ENCODE measurements at regions not wholly inside any gene's neighbourhood (a gene's known extent, or its start where the extent isn't known, plus 50 kb on each side); places are given as distances from the start of the nearest gene placed in this dataset.
"Not testable (repeated sequence)": the region's sequence is repeated elsewhere in the genome, so short reads cannot be mapped to it uniquely, and the experiment has no call there.

DNA sequence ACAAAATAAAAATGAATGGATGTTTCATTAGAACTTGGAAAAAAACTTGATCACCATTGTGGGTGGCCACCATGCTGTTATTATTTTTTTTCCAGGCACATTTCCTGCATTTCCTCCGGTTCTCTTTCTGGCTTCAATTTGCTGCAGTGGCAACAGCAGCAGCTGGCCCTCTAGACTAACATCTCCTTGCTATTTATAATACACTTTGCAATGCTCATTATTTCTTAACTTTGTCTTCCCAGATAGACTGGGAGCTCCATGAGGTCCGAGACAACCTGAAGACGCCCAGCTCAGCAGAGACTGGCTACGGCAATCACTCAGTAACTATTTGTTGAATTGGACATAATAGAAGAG is 53.4 kb upstream of the ATP5PO start:
- H3K4me1 ChIP-seq (ENCODE audit: control insufficient read depth in 1 of 2, insufficient read depth in 2 of 2, low read length in 2 of 2): peaks cover 3 to 6% of the 10 kb centered on the region in 2 donors
- no peaks in the 10 kb centered on the region for H3K9me3 ChIP-seq (ENCODE audit: control insufficient read depth in 1 of 2, low read length in 2 of 2)
- H3K27ac ChIP-seq (ENCODE audit: low read length): peak overlapping the region; percentile 41
- no peaks in the 10 kb centered on the region for H3K27me3 ChIP-seq (ENCODE audit: low read depth, low read length)
- no peaks in the 10 kb centered on the region for H3K36me3 ChIP-seq (ENCODE audit: control insufficient read depth in 1 of 2, insufficient read depth in 2 of 2, low read length in 2 of 2)
- H3K4me3 ChIP-seq (ENCODE audit: low read depth in 1 of 2, low read length in 2 of 2): no peak overlapping the region

DNA sequence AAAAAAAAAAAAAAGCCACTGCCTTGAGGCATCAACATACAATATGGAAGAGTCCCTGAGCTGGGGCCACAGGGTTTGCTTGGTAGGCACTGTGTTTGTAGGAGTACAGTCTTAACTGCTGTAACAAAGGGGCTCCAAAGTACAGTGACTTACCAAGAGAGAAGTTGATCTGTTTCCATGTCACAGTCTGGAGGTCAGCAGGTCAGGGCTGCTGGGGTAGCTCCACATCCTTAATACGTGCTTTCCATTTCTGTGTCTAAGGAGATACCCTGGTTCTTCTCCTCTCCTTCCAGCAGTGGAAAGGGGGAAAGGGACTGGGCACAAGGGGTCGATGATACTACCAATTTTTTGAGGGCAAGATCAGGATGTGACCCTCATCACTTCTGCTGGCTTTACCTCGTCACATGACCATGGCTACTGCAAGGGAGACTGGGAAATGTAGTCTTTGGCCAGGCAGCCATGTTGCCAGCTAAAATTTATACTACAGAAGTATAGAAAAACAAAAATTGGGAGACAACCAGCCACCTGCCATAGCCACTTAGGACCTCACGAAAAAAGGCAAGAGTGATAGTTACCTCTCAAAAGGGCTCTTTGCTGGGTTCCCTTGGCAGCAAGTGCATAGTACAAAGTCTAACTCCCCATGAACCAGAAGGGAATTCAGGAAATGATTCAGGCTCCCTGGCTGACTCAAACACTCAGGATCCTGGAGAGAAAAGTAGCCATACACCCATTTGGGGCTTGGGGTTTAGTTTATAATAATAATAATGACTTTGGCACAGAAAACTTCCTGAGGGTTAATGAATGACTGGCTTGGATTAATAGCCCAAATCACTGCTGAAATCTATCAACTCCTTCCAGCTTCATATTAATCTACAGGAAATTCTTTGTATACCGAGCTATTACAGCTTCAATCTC is 52.7 kb upstream of the ATP5PO start:
- Histone ChIP-seq H3K36me3 (ENCODE audit: control insufficient read depth in 1 of 2, insufficient read depth in 2 of 2, low read length in 2 of 2) (no peaks in the 10 kb centered on the region), H3K9me3 (ENCODE audit: control insufficient read depth in 1 of 2, low read length in 2 of 2) (no peaks in the 10 kb centered on the region), H3K27me3 (ENCODE audit: low read depth, low read length) (no peaks in the 10 kb centered on the region), H3K4me3 (ENCODE audit: low read depth in 1 of 2, low read length in 2 of 2) (no peak overlapping the region), H3K27ac (ENCODE audit: low read length) (peak overlapping the region; percentile 41), H3K4me1 (ENCODE audit: control insufficient read depth in 1 of 2, insufficient read depth in 2 of 2, low read length in 2 of 2) (peaks cover 3 to 6% of the 10 kb centered on the region in 2 donors)

GRCh38 chr21:33967086-33967571 is 51.5 kb upstream of the ATP5PO start:
- Histone ChIP-seq H3K27me3 (ENCODE audit: low read depth, low read length) (no peaks in the 10 kb centered on the region), H3K9me3 (ENCODE audit: control insufficient read depth in 1 of 2, low read length in 2 of 2) (no peaks in the 10 kb centered on the region), H3K36me3 (ENCODE audit: control insufficient read depth in 1 of 2, insufficient read depth in 2 of 2, low read length in 2 of 2) (no peaks in the 10 kb centered on the region), H3K27ac (ENCODE audit: low read length) (no peak overlapping the region), H3K4me1 (ENCODE audit: control insufficient read depth in 1 of 2, insufficient read depth in 2 of 2, low read length in 2 of 2) (peaks cover 3 to 6% of the 10 kb centered on the region in 2 donors), H3K4me3 (ENCODE audit: low read depth in 1 of 2, low read length in 2 of 2) (no peak overlapping the region)

DNA sequence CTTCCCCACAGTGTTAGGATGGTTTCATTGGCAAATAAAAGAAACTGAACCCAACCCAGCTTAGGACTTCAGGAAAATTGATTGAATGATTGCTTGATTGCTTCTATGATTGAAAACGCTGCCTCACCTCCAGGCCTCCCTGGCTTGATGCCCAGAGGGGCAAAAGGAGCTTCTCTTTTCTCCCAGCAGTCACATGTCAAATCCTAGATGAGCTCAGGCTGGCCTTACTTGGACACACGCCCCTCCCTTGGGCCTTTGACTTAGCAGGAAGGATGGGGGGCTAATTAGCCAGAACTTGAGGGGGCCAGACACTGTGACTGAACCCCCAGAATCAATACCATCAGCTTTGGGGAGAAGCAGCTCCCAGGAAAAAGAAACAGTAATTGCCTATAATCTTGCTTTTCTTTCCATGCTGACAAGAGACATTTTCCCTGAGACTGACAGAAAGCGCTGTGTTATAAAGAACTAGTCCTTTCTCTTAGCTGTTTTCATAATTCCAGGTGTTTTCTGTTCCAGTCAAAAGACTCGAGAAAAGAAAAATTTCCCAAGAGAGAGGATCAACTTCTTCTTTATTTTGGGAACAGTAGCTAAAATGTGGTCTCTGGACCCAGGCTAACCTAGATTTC is 50.8 kb upstream of the ATP5PO start:
- no peak overlapping the region for H3K27ac ChIP-seq (ENCODE audit: low read length)

GRCh38 chr21:33965662-33966061 is 50.1 kb upstream of the ATP5PO start:
- not testable (repeated sequence) for H3K27ac ChIP-seq (ENCODE audit: low read length); H3K9me3 ChIP-seq (ENCODE audit: control insufficient read depth in 1 of 2, low read length in 2 of 2); H3K4me1 ChIP-seq (ENCODE audit: control insufficient read depth in 1 of 2, insufficient read depth in 2 of 2, low read length in 2 of 2); H3K4me3 ChIP-seq (ENCODE audit: low read depth in 1 of 2, low read length in 2 of 2); H3K27me3 ChIP-seq (ENCODE audit: low read depth, low read length); H3K36me3 ChIP-seq (ENCODE audit: control insufficient read depth in 1 of 2, insufficient read depth in 2 of 2, low read length in 2 of 2)

More for the DNA sequence above, 50.8 kb upstream of the ATP5PO start:
- peaks cover 3 to 6% of the 10 kb centered on the region in 2 donors for H3K4me1 ChIP-seq (ENCODE audit: control insufficient read depth in 1 of 2, insufficient read depth in 2 of 2, low read length in 2 of 2)
- H3K36me3 ChIP-seq (ENCODE audit: control insufficient read depth in 1 of 2, insufficient read depth in 2 of 2, low read length in 2 of 2): no peaks in the 10 kb centered on the region
- H3K9me3 ChIP-seq (ENCODE audit: control insufficient read depth in 1 of 2, low read length in 2 of 2): no peaks in the 10 kb centered on the region
- no peaks in the 10 kb centered on the region for H3K27me3 ChIP-seq (ENCODE audit: low read depth, low read length)
- no peak overlapping the region for H3K4me3 ChIP-seq (ENCODE audit: low read depth in 1 of 2, low read length in 2 of 2)
